ENCODE measurements at regions not wholly inside any gene's neighbourhood (a gene's known extent, or its start where the extent isn't known, plus 50 kb on each side); places are given as distances from the start of the nearest gene placed in this dataset.
"Not testable (repeated sequence)": the region's sequence is repeated elsewhere in the genome, so short reads cannot be mapped to it uniquely, and the experiment has no call there.

GRCh38 chr1:73766786-73767348, 431.1 kb downstream of the LRRIQ3 start:
- no peak for DNase-seq

GRCh38 chr1:73765551-73766233, 432.3 kb downstream of the LRRIQ3 start:
- DNase-seq, result no peak

GRCh38 chr1:73761559-73761958, 436.4 kb downstream of the LRRIQ3 start:
- DNase-seq, result no peak

- DNase-seq, result no peak
These were observed 439.0 kb downstream of the LRRIQ3 start for GRCh38 chr1:73759011-73759410.

GRCh38 chr1:73756817-73757216, 441.2 kb downstream of the LRRIQ3 start:
- no peak for DNase-seq

- no peak for DNase-seq
These were observed 442.3 kb downstream of the LRRIQ3 start for GRCh38 chr1:73755649-73756048.

- no peak for DNase-seq
These were observed 448.0 kb downstream of the LRRIQ3 start for GRCh38 chr1:73749996-73750395.

GRCh38 chr1:73744985-73745384, 453.0 kb downstream of the LRRIQ3 start:
- no peak for DNase-seq

GRCh38 chr1:73736125-73736524, 461.9 kb downstream of the LRRIQ3 start:
- DNase-seq, result no peak

GRCh38 chr1:73727036-73727435, 470.9 kb downstream of the LRRIQ3 start:
- DNase-seq, result no peak

GRCh38 chr1:73722055-73722454, 475.9 kb downstream of the LRRIQ3 start:
- no peak for DNase-seq

- no peak for DNase-seq
These were observed 480.0 kb downstream of the LRRIQ3 start for GRCh38 chr1:73717976-73718375.

GRCh38 chr1:73711089-73711488, 486.9 kb downstream of the LRRIQ3 start:
- DNase-seq, result no peak

- no peak for DNase-seq
These were observed 496.1 kb downstream of the LRRIQ3 start for GRCh38 chr1:73701826-73702225.

GRCh38 chr1:73676186-73676585, 521.8 kb downstream of the LRRIQ3 start:
- DNase-seq, result no peak

- DNase-seq, result peak; percentile 68
These were observed 522.9 kb downstream of the LRRIQ3 start for GRCh38 chr1:73674945-73675561.

GRCh38 chr1:73673971-73674370, 524.0 kb downstream of the LRRIQ3 start:
- DNase-seq, result no peak

GRCh38 chr1:73671530-73671929, 526.4 kb downstream of the LRRIQ3 start:
- DNase-seq, result no peak

- DNase-seq, result not testable (repeated sequence)
These were observed 530.0 kb downstream of the LRRIQ3 start for GRCh38 chr1:73667959-73668358.

- DNase-seq, result no peak
These were observed 535.5 kb downstream of the LRRIQ3 start for GRCh38 chr1:73662526-73662925.

GRCh38 chr1:73659136-73659535, 538.8 kb downstream of the LRRIQ3 start:
- DNase-seq, result no peak

- no peak for DNase-seq
These were observed 543.3 kb downstream of the LRRIQ3 start for GRCh38 chr1:73654714-73655113.

- DNase-seq, result no peak
These were observed 553.8 kb downstream of the LRRIQ3 start for GRCh38 chr1:73644198-73644597.

GRCh38 chr1:73639494-73639893, 558.5 kb downstream of the LRRIQ3 start:
- no peak for DNase-seq

GRCh38 chr1:73637264-73637663, 560.7 kb downstream of the LRRIQ3 start:
- no peak for DNase-seq
